Stimulated activated CD4-positive, alpha-beta T cell treated with anti-CD3 and anti-CD28 coated beads, Interleukin-4, amount 100 ng/mL, for 48 hours (primary cell): ENCODE measurements at regions not wholly inside any gene's neighbourhood (a gene's known extent, or its start where the extent isn't known, plus 50 kb on each side); places are given as distances from the start of the nearest gene placed in this dataset.

Experiments used
- DNase-seq, 2 donors: peaks; one replicate each; pipeline ENCODE4 v3.0.0-alpha.2; 2020; ENCODE audit warnings: low read depth in 2 of 2

DNA sequence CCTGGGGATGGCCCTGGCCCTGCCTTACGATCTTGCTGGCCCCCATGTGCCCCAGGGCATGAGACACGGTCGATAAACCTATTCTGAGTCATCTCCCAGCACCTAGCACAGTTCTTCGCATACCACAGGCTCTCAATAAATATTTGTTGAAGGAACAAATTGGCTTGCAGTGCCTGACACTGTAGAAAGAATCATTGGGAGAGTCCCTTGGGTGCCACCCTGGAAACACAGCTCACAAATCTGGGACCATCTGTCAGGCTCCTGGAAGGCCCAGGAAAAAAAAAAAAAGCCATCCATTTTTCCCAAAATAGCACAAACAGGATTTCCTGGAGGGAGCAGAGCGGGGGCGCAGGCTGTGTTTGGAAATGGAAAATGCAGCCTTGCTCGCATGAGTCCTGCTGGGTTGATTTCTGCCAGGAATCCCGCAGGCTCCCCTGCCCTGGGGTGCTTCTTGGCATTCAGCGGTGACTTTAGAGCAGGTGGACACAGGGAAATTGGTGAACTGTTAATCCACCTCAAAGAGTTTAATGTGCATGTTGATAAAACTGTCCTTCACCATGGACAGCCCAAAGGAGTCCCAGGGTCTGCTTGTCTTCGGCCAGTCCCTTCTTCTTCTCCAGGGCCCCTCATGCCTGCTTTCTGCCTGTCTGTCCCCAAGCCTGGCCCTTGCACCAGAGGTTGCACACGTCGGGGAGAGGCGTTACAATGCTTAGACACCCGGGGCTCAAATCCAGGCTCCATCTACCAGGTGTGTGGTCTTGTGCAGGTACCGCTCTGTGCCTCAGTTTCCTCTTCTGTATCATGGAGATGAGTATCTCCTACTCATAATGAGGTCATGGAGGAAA, 106.1 kb upstream of the RFLNA start:
- DNase-seq: no peak

DNA sequence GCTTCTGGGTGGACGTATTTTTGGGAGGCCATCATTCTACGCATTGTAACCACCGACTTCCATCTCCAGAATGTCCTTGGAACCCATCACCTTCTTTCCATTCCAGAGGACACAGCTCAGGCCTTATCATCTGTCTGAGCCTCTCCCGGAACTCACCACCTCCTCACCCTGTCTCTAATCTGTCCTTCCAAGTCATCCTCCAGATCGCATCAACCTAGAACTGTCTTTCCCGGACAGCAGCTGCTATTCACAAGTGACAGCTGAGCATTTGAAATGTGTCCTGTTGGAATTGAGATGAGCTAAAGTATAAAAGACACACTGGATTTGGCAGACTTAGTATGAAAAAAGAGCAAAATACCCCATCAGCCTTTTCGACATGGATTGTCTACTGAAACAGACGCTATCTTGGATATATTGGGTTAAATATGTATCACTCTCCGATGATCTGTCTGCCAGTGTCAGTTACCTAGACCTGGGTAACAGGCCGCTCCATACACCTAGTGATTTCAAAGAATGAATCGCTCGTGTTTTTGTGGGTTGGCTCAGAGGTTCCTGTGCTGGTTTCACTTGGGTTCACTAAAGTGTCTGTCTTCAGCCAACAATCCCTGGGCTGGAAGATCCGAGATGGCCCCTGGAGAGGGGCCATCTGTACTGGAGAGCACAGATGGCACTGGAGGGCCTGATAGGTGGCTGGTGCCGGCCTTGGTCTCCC, 104.4 kb upstream of the RFLNA start:
- no peak for DNase-seq

DNA sequence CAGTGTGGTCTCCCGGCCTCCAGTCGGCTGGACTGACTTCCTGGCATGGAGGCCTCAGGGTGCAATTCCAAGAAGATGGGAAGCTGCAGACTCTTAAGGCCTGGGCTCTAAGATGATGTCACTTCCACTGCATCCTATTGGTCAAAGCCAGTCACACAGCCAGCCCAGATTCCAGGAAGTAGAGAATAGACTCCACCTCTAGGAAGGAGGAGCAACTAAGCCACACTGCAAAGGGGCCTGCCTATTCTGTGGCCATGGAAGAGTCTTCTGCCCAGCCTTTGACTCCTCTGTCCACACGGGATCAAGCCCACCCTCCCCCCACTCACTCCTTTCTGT, 103.9 kb upstream of the RFLNA start:
- no peak for DNase-seq

DNA sequence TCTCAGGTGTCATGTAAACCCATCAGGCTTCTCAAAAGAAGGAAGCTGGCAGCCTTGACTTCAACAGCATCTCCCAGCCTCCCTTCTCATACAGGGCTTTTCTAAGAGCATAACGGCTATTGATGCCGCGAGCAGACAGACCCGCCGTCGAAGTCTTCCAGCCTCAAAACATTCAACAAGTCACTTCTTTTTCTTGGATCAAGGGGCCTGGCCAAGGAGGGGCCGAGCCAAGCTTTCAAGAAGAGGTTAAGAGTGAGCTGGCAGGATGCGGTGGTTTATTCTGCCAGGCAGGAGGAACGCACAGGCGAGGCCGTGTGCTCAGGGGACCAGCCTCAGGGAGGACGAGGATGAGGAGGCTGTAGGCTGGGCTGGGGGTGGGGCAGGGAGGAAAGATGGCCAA, 102.9 kb upstream of the RFLNA start:
- no peak for DNase-seq

DNA sequence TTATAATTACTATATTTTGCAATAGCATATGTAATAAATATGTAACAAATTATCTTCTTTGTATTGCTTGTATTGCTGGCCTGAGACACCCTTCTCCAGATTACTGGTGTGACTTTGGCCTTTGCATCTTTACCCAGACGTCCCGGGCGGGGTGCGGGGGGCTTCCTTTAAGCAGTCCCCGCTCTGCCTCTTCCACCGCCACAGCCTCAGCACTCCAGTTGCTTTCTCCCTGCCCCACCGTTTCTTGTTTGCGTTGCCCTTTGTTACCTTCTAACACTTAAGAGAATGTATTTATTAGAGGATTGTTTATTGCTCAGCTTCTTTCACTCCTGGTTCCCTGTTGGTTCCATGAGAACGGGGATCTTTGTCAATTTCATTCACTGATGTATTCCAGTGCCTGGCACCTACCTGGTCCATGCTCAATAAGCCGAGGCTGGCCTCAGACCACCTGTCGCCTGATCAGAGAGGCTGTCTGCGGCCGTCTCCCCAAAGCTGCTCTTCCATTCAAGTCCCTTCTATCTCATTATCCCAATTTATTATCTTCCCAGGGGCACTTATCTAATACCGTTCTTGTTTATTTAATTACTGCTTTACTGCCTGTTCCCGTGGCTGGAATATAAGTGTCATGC, 100.5 kb upstream of the RFLNA start:
- no peak for DNase-seq

DNA sequence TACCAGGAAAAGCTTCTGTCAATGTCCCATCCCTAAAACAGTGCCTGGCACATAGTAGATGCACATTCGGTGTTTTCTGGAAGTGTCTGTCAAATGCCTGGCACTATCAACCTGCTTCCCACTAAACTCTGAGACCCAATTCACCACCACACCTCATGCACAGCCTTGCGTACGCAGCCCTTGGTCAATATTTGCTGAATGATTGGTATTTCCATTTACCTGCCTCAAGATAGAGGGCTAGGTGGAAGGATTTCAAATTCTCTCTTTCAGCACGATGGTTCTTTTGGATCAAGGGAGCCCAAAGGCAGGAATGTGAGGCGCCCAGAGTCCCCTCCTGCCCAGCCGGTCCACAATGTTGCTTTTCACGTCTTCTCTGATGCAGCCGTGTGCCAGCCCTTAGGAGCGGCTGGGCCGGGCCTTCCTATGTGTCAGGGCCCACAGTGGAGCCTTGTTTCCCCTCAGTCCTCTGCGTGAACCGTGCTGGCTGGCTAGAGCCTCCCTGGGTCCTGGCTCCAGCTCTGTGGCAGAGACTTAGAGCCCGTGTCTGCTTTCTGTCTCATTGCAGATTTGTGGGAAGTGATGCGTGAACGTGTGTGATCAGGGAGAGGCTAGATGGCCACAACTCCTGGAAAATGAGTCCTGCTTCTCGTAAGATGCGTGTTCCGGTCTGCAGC, 99.9 kb upstream of the RFLNA start:
- no peak for DNase-seq

DNA sequence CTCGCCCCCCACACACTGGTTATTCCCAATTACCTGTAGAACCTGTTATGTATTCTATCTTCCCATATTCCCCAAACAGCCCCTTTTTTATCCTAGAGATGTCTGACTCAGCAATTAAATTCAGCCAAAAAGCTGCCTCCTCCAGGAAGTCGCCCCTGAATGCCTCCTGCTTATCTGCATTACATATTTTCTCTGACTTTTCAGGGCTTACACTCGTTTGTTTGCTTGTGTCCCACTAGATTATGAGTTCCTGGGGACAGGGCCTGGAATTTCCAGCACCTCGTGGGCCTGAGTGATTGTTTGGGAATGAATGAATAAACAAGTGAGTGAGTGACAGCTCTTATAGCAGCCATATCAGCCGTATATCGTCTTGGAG, 99.3 kb upstream of the RFLNA start:
- no peak for DNase-seq

DNA sequence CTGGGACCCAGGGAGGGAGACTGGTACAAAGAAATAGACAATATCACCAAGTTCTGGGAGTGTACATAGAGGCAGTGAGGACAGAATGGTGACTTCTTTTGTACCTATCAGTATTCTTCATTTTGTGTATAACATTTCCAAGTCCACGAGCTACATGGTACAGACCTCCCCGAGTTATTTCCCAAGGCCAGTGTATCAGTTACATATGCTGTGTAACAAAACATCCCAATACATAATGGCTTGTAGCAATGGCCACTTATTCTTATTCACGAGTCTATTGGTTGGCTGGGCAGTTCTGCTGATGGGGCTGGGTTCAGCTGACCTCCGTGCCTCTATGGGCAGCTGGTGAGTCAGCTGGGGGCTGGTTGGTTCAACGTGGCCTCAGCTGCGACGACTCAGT, 98.7 kb upstream of the RFLNA start:
- DNase-seq: no peak

DNA sequence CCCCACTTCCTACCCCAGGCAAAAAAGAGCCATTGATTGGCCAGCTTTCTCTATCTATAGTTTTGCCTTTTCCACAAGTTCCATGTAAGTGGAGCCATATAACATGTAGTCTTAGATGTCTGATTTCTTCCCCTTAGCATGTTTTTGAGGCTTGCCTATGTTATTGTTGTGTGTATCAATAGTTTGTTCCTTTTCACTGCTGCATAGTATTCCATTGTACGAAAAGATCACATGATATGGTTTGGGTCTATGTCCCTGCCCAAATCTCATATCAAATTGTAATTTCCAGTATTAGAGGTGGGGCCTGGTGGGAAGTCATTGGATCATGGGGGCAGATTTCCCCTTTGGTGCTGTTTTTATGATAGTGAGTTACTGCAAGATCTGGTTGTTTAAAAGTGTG, 93.6 kb upstream of the RFLNA start:
- DNase-seq: no peak

DNA sequence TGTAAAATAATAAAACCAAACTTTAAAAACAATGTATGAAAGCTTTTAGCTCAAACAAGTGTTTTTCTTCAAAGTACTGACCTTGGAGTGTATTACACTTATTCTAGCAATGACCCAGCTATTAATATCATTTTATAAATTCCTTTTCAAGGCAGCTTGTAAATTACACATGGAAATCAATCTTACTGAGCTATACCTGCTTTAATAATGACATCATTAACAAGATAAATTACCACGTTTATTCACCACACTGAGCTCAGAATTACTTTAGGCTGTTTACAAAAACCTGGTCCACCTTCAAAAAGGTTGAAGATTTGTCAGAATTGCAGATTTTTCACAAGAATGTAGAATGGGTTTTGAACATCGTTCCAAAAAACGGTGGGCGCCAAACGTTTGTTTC, 91.7 kb upstream of the RFLNA start:
- DNase-seq: no peak

DNA sequence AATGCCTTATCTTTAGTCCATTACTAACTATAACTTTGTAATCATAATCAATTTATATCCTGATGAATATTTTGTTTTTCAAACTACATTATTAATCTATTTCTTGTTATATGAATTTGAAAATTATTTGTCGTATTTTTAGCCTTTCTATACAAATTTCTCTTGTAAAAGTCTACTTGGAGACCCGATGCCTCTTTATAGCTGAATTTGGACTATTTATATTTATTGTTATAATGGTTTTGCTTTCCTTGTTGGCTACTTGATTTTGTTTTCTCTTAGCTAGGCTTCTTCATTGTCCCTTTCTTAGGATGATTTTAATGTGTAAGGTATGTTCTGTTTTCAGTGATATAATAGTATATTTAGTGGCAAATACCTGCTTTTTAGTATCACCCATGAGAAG, 89.5 kb upstream of the RFLNA start:
- no peak for DNase-seq

DNA sequence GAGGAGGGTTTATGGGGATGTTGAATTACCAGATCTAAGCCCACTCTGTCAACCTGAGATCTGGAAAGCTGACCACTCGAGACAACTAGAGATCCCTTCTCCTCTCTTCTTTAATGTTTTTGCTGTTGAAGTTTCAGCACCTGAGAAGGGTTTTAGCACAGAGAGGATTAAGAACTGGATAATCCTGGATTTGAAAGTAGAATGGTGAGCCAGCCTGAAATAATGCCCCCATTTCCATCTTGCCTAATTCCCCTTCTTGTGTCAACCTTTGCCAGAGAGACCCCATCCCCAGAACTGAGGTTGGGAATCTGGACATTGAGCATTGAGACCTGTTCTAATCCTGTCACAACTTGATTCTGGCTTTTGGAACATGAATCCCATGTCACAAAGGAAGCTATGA, 87.8 kb upstream of the RFLNA start:
- DNase-seq: no peak

DNA sequence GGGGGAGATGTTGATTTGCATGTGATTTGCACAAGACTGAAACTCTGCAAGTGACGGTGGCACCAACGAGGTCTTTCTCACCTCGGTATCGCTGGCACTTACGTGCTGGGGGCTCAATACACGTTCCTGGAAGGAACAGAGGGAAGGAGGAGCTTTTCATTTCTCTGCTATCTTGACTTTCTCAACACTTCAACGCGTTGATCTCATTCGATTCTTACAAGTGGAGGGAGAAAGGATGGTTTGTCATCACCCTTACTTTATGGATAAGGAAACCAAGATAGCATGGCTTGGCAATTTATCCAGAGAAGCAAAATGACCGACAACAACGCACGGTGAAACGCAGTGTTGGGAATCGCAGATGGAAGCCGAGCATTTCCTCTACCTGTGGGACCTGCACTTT, 87.3 kb upstream of the RFLNA start:
- no peak for DNase-seq

DNA sequence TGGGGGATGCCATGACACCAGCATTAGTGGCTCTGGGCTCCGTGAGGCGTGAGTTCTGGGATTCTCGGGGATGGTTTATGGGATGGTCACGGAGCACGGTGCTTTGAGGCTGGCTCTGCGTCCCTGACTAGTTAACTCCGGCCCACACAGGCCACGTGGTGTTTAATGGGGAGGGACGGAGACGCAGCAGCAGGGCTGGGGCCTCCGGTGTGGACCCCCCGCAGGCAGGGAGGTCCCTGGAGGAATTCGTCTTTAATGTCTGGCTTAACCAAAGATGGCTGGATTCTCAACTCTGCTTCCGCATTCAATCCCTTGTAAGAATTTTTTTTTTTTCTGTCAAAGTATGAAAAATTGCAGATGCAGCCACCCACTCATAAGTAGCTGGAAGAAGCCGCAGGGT, 86.4 kb upstream of the RFLNA start:
- DNase-seq: no peak

DNA sequence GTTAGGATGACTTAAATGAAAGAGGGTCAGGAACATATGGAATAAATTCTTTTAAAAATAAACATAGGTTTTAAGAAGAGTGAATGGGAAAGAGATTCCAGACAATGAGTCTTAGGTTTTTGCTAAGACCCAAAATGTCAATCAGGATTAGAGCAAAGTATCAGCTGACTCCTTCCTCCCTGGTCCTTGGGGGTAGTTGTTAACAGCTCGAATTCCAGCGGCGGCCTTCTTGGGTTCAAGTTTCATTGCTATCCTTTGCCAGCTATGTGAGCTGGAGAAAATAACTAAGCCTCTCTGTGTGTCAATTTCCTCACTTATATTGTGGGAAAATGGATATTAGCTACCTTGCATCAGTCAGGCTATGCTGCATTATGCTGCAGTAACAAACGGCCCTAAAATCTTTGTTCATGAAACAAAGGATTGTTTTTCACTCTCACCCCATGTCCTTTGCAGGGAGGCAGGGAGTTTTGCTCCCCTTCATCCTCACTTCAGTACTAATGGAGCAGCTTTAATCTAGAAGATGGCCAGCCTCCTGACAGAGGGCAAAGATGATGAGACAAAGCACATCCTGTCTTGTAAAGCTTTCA, 83.8 kb upstream of the RFLNA start:
- DNase-seq: no peak

DNA sequence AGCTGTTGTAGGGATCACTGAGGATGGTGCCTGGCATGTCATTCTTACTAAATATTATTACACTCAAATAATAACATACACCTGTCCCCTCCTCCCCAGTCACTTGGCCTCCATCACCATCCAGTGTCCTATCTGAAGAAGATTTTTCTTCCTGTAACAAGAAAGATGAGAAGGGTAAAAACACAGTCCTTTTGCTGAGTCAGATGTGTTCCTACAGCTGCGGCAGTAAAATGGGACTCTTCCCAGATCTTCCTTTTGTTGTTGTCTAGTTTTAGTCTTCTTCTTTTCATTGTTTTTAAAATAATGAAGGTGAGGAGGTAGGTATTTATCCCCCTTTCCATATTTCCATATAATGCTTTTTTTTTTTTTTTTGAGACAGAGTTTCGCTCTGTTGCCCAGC, 83.1 kb upstream of the RFLNA start:
- no peak for DNase-seq

DNA sequence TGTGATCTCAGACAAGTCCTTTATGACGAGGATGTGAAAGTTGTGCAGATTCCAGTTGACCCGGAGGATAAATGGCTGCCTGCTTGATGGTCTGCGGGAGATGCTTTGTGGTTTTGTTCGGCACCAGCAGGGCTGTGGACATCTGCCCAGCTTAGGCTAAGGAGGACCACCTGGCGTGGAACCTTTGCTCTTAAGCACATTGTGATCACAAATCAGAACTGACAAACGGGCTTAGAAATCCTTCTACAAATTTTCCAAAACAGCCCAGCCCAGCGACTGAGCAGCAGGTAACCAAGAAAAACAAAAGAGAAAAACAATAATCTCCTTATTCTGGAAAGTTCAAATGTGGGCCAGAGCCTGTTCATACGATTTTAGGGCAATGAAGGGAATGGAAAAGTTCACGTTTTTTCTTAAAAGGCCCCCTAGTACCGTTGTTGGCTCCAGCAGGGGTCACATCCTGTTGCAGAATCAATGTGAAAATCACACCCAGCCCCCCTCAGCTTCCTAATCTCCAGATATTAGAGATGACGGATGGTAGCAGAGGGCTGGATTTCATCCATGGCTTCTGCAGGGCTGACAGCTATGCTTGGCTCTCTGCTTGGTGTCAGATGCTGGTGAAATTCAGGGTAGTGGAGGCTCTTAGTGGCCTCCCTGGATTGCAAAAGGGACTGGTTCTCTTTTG, 81.1 kb upstream of the RFLNA start:
- DNase-seq: no peak

DNA sequence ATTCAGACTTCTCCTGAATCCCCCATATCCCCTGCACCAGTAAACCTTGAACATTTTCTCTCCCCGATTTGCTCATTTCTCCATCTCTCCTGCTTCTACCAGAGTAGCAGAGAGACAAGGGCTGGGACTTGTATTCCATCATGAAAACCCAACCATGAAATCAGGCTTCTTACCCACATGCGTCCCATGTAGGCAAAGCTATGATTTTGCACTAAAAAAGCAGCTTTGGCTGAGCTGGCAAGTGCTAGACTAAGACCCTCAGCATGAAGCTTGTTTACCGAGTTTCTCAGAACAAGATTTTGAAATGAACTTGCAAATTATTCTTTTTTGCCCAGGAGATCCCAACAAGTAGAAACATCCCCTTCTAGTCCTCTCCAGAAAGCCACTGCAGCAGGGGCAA, 80.3 kb upstream of the RFLNA start:
- DNase-seq: no peak

DNA sequence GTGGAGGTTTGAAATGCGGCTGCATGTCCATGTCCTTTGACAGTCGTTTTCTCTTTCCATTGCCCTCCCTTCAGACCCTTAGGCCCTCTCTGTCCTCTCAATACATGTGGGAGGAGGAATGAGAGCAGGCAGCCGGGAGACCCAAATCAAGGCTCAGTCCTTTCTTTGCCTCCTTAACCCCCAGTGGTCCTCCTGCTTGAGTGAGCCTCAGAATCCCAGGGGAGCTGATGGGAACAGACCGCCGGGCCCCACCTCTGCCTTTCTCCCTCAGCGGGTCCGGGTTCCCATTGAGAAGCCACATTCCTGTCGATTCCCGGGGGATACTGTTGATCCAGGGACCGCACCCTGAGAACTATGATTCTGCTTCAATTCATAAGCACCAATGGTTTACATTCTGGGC, 77.9 kb upstream of the RFLNA start:
- no peak for DNase-seq

DNA sequence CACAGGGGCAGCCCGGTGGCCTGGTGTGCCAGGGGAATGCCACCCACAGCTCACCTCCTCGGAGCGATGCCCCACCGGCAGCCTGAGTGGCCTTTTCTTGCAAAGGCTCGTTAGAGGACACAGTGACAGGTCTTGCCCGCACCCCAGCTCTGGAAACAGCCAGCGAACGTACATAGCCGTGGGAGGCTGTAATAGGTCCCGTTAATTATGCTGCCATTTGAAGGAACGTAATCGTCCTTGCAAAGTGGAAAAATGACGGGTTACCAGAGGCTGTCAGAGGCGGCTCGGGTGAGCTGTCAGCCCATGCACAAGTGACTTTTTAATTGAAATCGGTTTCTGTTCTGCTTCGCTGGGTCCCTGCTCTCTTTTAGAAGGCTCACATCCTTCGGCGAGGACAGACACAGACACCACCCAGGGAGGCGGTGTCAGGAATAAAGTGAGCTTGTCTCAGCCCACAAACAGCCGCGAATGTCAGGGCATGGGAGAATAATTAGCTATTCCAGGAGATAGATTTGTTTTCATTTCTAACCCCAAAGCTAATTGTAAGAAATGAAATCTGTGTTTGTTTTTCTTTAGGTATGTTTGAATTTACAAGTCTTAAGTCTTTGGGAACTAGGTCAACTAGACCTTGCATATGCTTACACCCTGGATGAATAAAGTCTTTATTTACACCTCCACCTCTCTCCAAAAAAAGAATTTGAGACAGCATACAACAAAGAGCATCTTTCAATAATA, 77.2 kb upstream of the RFLNA start:
- DNase-seq: no peak

DNA sequence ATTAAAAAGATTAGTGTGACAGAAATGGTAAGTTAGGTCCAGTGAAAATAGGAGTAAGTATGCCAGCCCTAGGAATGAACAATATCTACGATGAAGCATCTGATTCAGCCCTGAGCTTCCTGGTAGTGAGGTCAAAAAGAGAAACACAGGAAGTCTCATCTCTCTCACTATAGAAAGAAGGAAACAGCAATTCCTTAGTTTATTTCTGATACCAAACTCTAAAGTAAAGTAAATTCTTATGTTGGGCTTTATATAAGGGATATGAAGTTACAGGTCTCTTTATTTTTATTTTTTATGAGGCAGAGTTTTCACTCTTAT, 76.7 kb upstream of the RFLNA start:
- DNase-seq: no peak
